Loucy (cell line): ENCODE measurements at regions not wholly inside any gene's neighbourhood (a gene's known extent, or its start where the extent isn't known, plus 50 kb on each side); places are given as distances from the start of the nearest gene placed in this dataset.

ENCODE experiments used
- H2AFZ ChIP-seq: fragments of 200-600 bp; sonication (generic); 2 replicates; pipeline ENCODE4 v1.6.0; 2016; ENCODE audit warnings: antibody characterized with exemption, mild to moderate bottlenecking, low read length, moderate library complexity
- H3F3A ChIP-seq: fragments of 200-600 bp; 2 replicates; pipeline ENCODE4 v1.6.0; 2016; ENCODE audit warnings: antibody characterized with exemption, low read depth, mild to moderate bottlenecking
- H3K27me3 ChIP-seq: fragments of 200-600 bp; sonication (generic); 2 replicates; pipeline ENCODE4 v1.6.1; 2014; ENCODE audit warnings: low read length, mild to moderate bottlenecking; ENCODE audit not compliant: insufficient read depth, poor library complexity, severe bottlenecking
- H3K36me3 ChIP-seq: fragments of 200-600 bp; sonication (generic); 2 replicates; pipeline ENCODE4 v1.6.1; 2016; ENCODE audit warnings: low read length; ENCODE audit not compliant: insufficient read depth
- H3K4me1 ChIP-seq: fragments of 200-600 bp; sonication (generic); 2 replicates; pipeline ENCODE4 v1.5.1; 2014; ENCODE audit warnings: low read length, mild to moderate bottlenecking; ENCODE audit not compliant: insufficient read depth, poor library complexity, severe bottlenecking
- H3K4me2 ChIP-seq: fragments of 200-600 bp; sonication (generic); 2 replicates; pipeline ENCODE4 v1.6.0; 2014; ENCODE audit warnings: antibody characterized with exemption, low read length, low read depth, mild to moderate bottlenecking; ENCODE audit not compliant: poor library complexity, severe bottlenecking
- H3K4me3 ChIP-seq: fragments of 200-600 bp; sonication (generic); 2 replicates; pipeline ENCODE4 v1.5.1; 2014; ENCODE audit warnings: low read length, mild to moderate bottlenecking, mixed read lengths; ENCODE audit not compliant: poor library complexity, severe bottlenecking
- H3K79me2 ChIP-seq: fragments of 200-600 bp; sonication (generic); 2 replicates; pipeline ENCODE4 v1.6.1; 2014; ENCODE audit warnings: low read length; ENCODE audit not compliant: insufficient read depth
- H3K9ac ChIP-seq: fragments of 200-600 bp; sonication (generic); 2 replicates; pipeline ENCODE4 v1.6.0; 2014; ENCODE audit warnings: mild to moderate bottlenecking, low read depth, low read length, moderate library complexity; ENCODE audit not compliant: poor library complexity, severe bottlenecking
- H3K9me2 ChIP-seq: fragments of 200-600 bp; sonication (generic); replicated peaks from 2 replicates; pipeline ENCODE4 v1.6.1; 2016; ENCODE audit warnings: low read depth, low read length, mixed read lengths
- H3K9me3 ChIP-seq: fragments of 200-600 bp; sonication (generic); 2 replicates; pipeline ENCODE4 v1.6.1; 2014; ENCODE audit warnings: mild to moderate bottlenecking, antibody characterized with exemption, low read length, low read depth; ENCODE audit not compliant: insufficient read depth
- H4K20me1 ChIP-seq: fragments of 200-600 bp; sonication (generic); 2 replicates; pipeline ENCODE4 v1.6.0; 2014; ENCODE audit warnings: antibody characterized with exemption, low read length, mild to moderate bottlenecking; ENCODE audit not compliant: insufficient read depth, poor library complexity, severe bottlenecking
- EZH2phosphoT487 ChIP-seq: fragments of 200-600 bp; IDR thresholded peaks from 2 replicates; pipeline ENCODE4 v1.6.1; 2018; ENCODE audit warnings: antibody characterized with exemption, mild to moderate bottlenecking, moderate library complexity, borderline replicate concordance
- TF ChIP-seq, protein P1 (sequence below): fragments of 200-600 bp; sonication (generic); conservative IDR thresholded peaks from 2 replicates; pipeline ENCODE4 v1.5.1; 2014; ENCODE audit warnings: mild to moderate bottlenecking, antibody characterized with exemption, low read length

DNA sequence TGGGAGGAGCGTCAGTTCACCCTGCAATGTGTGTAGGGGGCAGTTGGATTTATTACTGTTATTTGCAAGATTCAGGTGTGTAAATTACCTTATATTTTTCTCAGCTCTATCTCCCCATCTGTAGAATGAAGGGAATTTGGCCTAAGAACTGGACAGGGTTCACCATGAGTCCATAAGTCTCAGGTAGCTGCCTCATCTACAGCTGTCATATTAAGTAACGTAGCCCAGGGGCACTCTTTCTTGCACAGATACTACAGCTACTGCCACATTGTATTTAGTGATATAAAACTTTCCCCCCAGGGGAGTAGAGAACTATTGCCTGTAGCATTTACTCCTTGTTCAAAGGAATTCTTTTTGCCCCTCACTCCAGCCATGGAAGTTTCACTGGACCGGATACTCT is 301.4 kb upstream of the ZNF608 start:
- Histone ChIP-seq H3K79me2 (no peaks in the 10 kb centered on the region), H3K36me3 (no peaks in the 10 kb centered on the region), H3K9ac (no peak overlapping the region), H3K4me1 (no peaks in the 10 kb centered on the region), H3K9me2 (no peaks in the 10 kb centered on the region), H3F3A (no peaks in the 10 kb centered on the region), H3K9me3 (no peaks in the 10 kb centered on the region), H2AFZ (no peak overlapping the region), H4K20me1 (no peaks in the 10 kb centered on the region), H3K27me3 (no peaks in the 10 kb centered on the region), H3K4me2 (no peak overlapping the region), H3K4me3 (no peak overlapping the region)
- TF ChIP-seq, protein P1, sequence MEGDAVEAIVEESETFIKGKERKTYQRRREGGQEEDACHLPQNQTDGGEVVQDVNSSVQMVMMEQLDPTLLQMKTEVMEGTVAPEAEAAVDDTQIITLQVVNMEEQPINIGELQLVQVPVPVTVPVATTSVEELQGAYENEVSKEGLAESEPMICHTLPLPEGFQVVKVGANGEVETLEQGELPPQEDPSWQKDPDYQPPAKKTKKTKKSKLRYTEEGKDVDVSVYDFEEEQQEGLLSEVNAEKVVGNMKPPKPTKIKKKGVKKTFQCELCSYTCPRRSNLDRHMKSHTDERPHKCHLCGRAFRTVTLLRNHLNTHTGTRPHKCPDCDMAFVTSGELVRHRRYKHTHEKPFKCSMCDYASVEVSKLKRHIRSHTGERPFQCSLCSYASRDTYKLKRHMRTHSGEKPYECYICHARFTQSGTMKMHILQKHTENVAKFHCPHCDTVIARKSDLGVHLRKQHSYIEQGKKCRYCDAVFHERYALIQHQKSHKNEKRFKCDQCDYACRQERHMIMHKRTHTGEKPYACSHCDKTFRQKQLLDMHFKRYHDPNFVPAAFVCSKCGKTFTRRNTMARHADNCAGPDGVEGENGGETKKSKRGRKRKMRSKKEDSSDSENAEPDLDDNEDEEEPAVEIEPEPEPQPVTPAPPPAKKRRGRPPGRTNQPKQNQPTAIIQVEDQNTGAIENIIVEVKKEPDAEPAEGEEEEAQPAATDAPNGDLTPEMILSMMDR = no peak
- TF ChIP-seq EZH2phosphoT487 = no peak

- H3F3A ChIP-seq = no peaks in the 10 kb centered on the region
- no peaks in the 10 kb centered on the region for H4K20me1 ChIP-seq
- H3K27me3 ChIP-seq = no peaks in the 10 kb centered on the region
- no peak overlapping the region for H3K4me3 ChIP-seq
- H3K9me3 ChIP-seq = no peaks in the 10 kb centered on the region
- no peaks in the 10 kb centered on the region for H3K9me2 ChIP-seq
- H3K4me2 ChIP-seq = no peak overlapping the region
- no peak overlapping the region for H3K9ac ChIP-seq
- H3K79me2 ChIP-seq = no peaks in the 10 kb centered on the region
- no peaks in the 10 kb centered on the region for H3K36me3 ChIP-seq
- H3K4me1 ChIP-seq = no peaks in the 10 kb centered on the region
- H2AFZ ChIP-seq = no peak overlapping the region
- no peak for TF ChIP-seq EZH2phosphoT487
- TF ChIP-seq, protein P1 = no peak
Observed at GRCh38 chr5:125049721-125050702, 303.6 kb upstream of the ZNF608 start.

DNA sequence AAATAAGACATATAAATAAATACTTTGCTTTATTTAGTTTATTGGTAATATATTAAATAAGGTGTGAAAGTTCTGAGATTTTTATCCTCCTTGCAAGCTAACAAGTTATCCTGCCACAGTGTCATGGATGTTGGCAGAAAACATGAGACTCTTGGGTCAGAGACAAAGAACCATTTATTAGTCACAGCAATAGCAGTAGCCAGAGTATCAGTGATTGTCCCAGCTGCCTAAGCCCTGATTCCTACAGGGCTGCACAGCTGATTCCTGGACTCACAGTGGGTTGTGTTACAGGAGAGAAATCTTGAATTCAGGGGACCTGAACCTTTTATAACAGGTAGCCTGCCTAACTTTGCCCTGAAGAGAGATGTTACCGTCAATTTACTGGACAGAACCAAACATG is 304.5 kb upstream of the ZNF608 start:
- TF ChIP-seq, protein P1 = no peak
- TF ChIP-seq EZH2phosphoT487 = no peak
- no peaks in the 10 kb centered on the region for H3K4me1 ChIP-seq
- H3F3A ChIP-seq = no peaks in the 10 kb centered on the region
- H3K79me2 ChIP-seq = no peaks in the 10 kb centered on the region
- no peaks in the 10 kb centered on the region for H3K27me3 ChIP-seq
- H3K36me3 ChIP-seq = no peaks in the 10 kb centered on the region
- no peak overlapping the region for H3K9ac ChIP-seq
- H3K9me3 ChIP-seq = no peaks in the 10 kb centered on the region
- no peak overlapping the region for H2AFZ ChIP-seq
- no peaks in the 10 kb centered on the region for H3K9me2 ChIP-seq
- H3K4me3 ChIP-seq = no peak overlapping the region
- H4K20me1 ChIP-seq = no peaks in the 10 kb centered on the region
- H3K4me2 ChIP-seq = no peak overlapping the region
